ENCODE measurements at regions not wholly inside any gene's neighbourhood (a gene's known extent, or its start where the extent isn't known, plus 50 kb on each side); places are given as distances from the start of the nearest gene placed in this dataset.
"Not testable (repeated sequence)": the region's sequence is repeated elsewhere in the genome, so short reads cannot be mapped to it uniquely, and the experiment has no call there.

DNA sequence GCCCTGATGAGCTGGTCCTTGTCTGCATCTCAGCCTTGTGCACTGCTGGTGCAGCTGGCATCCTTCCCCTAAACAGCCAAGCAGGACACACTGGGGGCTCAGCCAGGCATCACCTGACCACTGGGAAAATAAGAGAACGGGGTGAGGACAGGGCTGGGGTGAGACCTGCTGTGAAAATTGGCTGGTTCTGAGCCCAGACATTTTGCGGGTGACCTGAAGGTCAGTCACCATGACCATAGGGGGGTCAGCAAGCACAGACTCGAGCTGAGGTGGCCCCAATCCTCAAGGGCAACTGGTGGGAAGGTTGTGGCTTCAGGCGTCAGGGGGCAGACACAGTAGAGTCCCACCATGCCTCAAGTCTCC, 144.9 kb upstream of the TWIST2 start:
- no peak for DNase-seq

- no peak for DNase-seq
Observed at GRCh38 chr2:238703436-238703835, 144.4 kb upstream of the TWIST2 start.

DNA sequence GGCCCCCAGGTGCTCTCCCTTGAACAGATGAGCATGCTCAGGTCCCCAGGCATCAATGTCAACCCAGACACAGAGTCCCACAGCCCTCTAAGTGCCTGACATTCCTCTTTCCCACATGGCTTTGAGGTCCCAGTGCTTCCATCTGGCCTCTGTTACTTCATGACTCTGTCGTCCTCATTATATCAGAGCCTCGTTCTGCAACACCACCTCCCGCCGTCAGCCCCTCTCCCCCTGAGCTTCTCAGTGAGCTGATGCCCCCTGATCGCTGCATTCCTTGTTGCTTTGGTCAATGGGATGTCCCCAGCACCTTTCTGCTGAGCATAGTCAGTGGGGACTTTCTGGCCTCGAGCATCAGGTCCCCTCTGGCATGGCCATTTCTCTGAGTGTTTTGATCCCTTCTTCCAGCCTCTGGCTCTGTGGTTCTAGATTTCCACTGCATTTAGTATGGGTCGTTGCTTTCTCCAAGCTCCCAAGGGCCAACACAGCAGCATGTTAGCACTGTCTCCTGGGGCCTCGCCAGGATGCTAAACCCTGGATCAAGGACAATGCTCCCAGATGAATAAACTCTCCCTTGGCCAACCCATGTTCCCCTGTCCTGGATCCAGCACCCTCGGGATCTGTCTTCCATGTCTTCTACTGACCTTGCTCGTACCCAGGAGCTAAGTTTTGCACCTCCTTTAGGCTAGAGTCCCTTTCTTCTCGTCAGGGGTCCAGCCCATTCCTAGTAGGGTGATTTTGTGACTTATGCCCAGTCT, 143.2 kb upstream of the TWIST2 start:
- DNase-seq = no peak

DNA sequence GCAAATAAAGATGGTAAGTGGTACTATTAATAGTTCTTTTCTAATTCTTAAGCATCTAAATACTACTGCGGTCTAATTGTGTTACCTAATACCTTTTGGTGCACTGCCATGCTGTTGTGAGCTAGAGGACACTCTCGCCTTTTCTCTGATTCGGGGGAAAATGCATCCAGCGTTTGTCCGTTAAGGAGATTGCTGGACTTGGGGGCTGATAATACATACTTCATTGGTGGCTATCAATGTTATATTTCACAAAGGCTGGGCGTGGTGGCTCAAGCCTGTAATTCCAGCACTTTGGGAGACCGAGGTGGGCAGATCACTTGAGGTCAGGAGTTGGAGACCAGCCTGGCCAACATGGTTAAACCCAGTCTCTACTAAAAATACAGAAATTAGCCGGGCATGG, 141.7 kb upstream of the TWIST2 start:
- DNase-seq = no peak

- no peak for DNase-seq
Observed at GRCh38 chr2:238706673-238707072, 141.2 kb upstream of the TWIST2 start.

- peak; percentile 58 for DNase-seq
Observed at GRCh38 chr2:238709325-238710025, 138.4 kb upstream of the TWIST2 start.

GRCh38 chr2:238710032-238710735, 137.7 kb upstream of the TWIST2 start:
- no peak for DNase-seq

DNA sequence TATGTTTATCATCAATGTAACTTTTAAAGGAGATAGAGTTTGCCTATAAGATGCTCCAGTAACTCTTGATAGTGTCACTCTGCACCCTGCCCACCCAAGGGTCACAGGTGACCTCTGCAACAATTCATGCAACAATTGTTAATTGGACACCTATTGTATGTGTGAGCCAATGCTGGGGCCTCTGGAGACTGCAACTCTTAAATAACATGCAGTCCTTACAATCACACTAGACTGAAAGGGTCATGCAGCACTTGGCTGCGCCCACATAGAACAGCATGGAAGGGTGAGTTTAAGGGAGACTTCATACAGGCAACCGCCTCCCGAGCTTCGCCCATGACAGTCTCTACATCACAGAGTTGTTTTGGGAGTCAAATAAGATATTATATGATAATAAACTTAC, 137.1 kb upstream of the TWIST2 start:
- DNase-seq = no peak

- no peak for DNase-seq
Observed at GRCh38 chr2:238711346-238711745, 136.5 kb upstream of the TWIST2 start.

- no peak for DNase-seq
Observed at GRCh38 chr2:238712011-238712410, 135.9 kb upstream of the TWIST2 start.

DNA sequence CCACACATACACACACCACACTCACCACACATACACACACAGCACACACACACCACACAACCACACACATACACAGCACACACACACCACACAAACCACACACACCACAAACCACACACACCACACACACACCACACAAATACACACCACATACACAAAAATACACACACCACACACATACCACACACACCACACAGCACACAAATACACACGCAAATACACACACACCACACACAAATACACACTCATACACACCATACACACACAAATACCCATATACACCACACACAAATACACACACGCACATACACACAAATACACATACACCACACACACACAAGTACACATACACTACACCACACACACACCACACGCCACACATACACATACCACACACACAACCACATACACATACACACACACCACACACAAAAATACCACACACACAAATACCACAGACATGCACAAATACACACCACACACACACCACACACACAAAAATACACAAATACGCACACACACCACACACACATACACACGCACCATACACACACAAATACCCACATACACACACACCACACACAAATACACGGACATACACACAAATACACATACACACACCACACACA, 134.6 kb upstream of the TWIST2 start:
- DNase-seq = peak; percentile 12

DNA sequence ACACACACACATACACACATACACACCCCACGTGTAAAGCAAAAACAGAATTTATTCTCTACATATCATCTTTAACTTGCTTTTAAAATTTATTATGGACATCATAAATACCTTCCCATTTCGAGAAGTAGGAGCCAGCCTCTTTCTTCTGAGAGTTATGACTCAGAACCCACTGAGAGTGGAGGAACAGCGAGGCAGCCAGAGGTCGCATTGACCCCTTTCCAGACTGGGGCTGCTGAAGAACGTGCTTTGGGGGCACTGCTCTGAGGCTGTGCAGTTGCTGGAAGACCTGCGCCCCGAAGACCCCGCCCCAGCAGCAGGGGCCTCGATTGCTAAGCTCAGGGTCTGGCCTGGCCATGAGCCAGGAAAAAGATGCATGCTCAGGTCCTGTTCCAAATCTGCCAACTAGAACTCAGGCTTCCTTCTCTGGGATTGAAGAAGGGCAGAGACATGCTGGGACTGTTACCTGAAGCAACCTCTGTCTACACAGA, 133.8 kb upstream of the TWIST2 start:
- DNase-seq = peak; percentile 44

GRCh38 chr2:238716171-238716570, 131.7 kb upstream of the TWIST2 start:
- no peak for DNase-seq

DNA sequence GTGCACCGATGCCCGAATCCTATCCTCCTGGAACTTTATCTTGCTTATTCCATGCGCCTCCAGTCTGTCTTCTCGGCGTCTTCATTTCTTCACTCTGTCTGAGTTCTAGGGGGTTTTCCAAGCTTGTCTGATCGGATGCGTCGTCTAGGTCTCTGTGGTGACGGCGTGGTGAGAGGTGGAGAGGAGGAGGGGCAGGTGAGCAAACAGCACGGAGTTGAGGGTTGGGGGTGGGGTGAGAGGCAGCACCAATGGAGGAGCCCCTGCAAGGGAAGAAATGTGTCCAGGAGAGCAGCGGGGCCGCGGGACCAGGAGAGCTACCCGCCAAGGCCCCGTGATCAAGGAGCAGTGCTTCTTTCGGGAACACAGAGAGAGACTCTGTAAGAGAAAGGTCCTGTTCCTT, 131.3 kb upstream of the TWIST2 start:
- DNase-seq = no peak

GRCh38 chr2:238717084-238717483, 130.8 kb upstream of the TWIST2 start:
- DNase-seq = no peak

- no peak for DNase-seq
Observed at GRCh38 chr2:238719641-238720040, 128.2 kb upstream of the TWIST2 start.

GRCh38 chr2:238720232-238720672, 127.6 kb upstream of the TWIST2 start:
- DNase-seq = no peak

GRCh38 chr2:238722181-238722580, 125.7 kb upstream of the TWIST2 start:
- DNase-seq = no peak

GRCh38 chr2:238722883-238723282, 125.0 kb upstream of the TWIST2 start:
- DNase-seq = no peak

GRCh38 chr2:238723740-238724320, 124.1 kb upstream of the TWIST2 start:
- DNase-seq = not testable (repeated sequence)

DNA sequence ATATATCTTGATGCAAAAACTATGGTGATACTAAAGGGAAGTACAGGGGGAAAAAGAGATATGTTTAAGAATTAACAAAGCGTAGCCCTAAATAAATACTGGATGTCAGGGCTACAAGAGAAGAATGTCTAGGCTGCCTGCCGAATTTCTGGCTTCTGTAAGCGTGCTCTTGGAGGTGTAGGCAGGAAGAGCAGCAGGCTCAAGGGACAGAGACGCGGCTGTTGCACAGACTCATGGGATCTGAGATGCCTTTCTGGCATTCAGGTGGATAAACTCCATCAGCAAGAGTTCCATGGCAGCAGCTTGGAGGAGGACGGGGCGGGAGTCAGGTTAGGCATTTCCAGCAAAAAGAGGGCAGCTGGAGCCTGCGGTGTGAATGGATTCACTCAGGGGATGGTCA, 123.2 kb upstream of the TWIST2 start:
- no peak for DNase-seq

DNA sequence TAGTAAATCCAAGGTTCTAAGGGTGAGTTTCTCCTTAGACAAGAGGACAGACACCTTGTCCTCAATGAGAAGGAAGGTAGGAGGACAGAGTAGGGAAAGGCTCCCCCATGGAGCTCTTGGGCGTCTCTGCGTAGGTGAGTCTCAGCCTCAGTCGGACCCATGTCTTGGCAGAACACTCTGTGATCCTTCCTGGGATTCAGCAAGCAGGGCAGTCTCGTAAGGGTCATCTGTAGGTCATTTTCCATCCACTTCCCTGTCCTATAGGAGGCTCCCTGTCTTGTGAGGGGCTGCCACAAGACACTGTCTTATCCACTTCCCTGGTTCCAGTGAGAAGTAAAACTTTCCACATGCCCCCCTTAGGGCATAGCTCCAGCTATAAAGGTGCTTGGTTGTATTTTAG, 122.6 kb upstream of the TWIST2 start:
- DNase-seq = no peak

Data from right hindlimb (tissue), 1 donor.